ENCODE measurements at regions not wholly inside any gene's neighbourhood (a gene's known extent, or its start where the extent isn't known, plus 50 kb on each side); places are given as distances from the start of the nearest gene placed in this dataset.

DNA sequence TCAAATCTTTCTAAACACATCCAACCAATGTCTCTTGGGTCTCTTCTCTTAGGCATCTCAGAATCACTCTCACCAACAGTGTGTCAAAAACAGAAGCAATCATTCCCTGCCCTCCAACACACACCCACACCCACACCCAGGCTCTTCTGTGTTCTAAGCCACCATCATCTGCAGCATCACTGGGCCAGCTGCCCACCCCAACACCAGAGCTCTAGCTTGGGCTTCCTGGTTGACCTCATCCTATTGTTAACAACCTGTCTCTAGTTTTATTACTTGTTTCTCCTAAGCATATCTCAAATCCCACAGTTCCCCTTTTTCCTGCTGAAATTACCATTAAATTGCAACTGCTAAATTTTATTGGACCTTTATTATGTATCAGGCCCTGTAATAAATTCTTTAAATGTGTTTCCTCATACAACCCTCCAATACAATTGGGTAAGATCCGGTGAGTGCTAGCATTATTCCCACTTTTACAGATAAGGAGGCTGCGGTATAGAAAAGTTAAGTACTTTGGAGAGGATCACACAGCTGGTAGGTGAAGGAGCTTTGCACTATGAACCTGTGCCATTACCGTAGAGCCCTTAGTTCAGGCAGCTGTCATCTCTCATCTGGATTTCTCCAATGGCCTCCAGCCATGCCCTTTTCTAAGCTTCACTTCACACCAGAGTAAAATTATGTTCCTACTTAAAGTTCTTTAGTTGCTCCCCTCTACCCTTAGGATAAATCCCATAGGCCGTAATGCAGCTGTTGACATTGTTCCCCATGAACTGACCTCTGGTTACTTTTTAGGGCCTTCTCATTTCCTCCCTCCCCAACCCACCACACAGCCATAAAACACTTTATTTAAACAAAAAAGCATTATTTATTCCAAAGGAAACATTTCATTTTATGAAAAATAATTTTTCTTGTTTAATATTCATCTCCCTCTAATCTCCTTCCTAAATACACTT lies 227.7 kb downstream of the B3GLCT start:
- H3K9me3 ChIP-seq (ENCODE audit: control insufficient read depth, low read depth, low read length), result no peaks in the 10 kb centered on the region
- dilution Hi-C loops (cut with MboI; ENCODE audit: extremely low pct_ligation_motif_present, low sequenced_read_pairs), result no loop called here
- H3K27ac ChIP-seq (ENCODE audit: control insufficient read depth, insufficient read depth, low read length), result no peak overlapping the region
- TF ChIP-seq EZH2 (IDR thresholded peaks at IDR 0.05; ENCODE audit: low read length) (no peak), CTCF (optimal IDR thresholded peaks at IDR 0.05 in 1 of 3, IDR thresholded peaks at IDR 0.05 in 1 of 3, conservative IDR thresholded peaks at IDR 0.05 in 1 of 3; ENCODE audit: extremely low read depth in 1 of 3, insufficient read depth in 2 of 3, low read length in 3 of 3) (no peak)
- no peak overlapping the region for H3K9ac ChIP-seq (ENCODE audit: control insufficient read depth, extremely low read depth, insufficient read depth, low read length)
- no peaks in the 10 kb centered on the region for H3K4me1 ChIP-seq (ENCODE audit: control insufficient read depth, extremely low read depth, insufficient read depth, low read length)
- H3K9me1 ChIP-seq (ENCODE audit: control insufficient read depth, extremely low read depth, insufficient read depth, low read length), result no peaks in the 10 kb centered on the region
- FAIRE-seq (no peak), DNase-seq (ENCODE audit: low read depth, low spot score) (no peak)
- no peak overlapping the region for H2AFZ ChIP-seq (ENCODE audit: control insufficient read depth, low read length)
- H3K79me2 ChIP-seq (ENCODE audit: control insufficient read depth, insufficient read depth, low read length), result no peaks in the 10 kb centered on the region
- H3K27me3 ChIP-seq (ENCODE audit: control insufficient read depth, extremely low read depth, insufficient read depth, low read length), result no peaks in the 10 kb centered on the region
- H3K4me2 ChIP-seq (ENCODE audit: control insufficient read depth, extremely low read depth, insufficient read depth, low read depth, low read length), result no peak overlapping the region
- H3K4me3 ChIP-seq (ENCODE audit: control insufficient read depth in 2 of 3, extremely low read depth in 1 of 3, insufficient read depth in 2 of 3, low read depth in 1 of 3, low read length in 3 of 3), result no peak overlapping the region
- no peaks in the 10 kb centered on the region for H3K36me3 ChIP-seq (ENCODE audit: control insufficient read depth in 2 of 2, extremely low read depth in 1 of 2, insufficient read depth in 2 of 2, low read length in 2 of 2)
- H4K20me1 ChIP-seq (ENCODE audit: control insufficient read depth, extremely low read depth, insufficient read depth, low read length), result no peaks in the 10 kb centered on the region

GRCh38 chr13:31431722-31432137 lies 232.0 kb downstream of the B3GLCT start:
- Histone ChIP-seq H3K36me3 (ENCODE audit: control insufficient read depth in 2 of 2, extremely low read depth in 1 of 2, insufficient read depth in 2 of 2, low read length in 2 of 2) (no peaks in the 10 kb centered on the region), H2AFZ (ENCODE audit: control insufficient read depth, low read length) (no peak overlapping the region), H3K27ac (ENCODE audit: control insufficient read depth, insufficient read depth, low read length) (no peak overlapping the region), H3K79me2 (ENCODE audit: control insufficient read depth, insufficient read depth, low read length) (no peaks in the 10 kb centered on the region), H3K9me1 (ENCODE audit: control insufficient read depth, extremely low read depth, insufficient read depth, low read length) (no peaks in the 10 kb centered on the region), H3K4me3 (ENCODE audit: control insufficient read depth in 2 of 3, extremely low read depth in 1 of 3, insufficient read depth in 2 of 3, low read depth in 1 of 3, low read length in 3 of 3) (no peak overlapping the region), H3K9me3 (ENCODE audit: control insufficient read depth, low read depth, low read length) (no peaks in the 10 kb centered on the region), H3K4me2 (ENCODE audit: control insufficient read depth, extremely low read depth, insufficient read depth, low read depth, low read length) (no peak overlapping the region), H3K27me3 (ENCODE audit: control insufficient read depth, extremely low read depth, insufficient read depth, low read length) (peaks cover 2% of the 10 kb centered on the region), H3K4me1 (ENCODE audit: control insufficient read depth, extremely low read depth, insufficient read depth, low read length) (no peaks in the 10 kb centered on the region), H3K9ac (ENCODE audit: control insufficient read depth, extremely low read depth, insufficient read depth, low read length) (no peak overlapping the region), H4K20me1 (ENCODE audit: control insufficient read depth, extremely low read depth, insufficient read depth, low read length) (no peaks in the 10 kb centered on the region)
- dilution Hi-C loops (cut with MboI; ENCODE audit: extremely low pct_ligation_motif_present, low sequenced_read_pairs), result no loop called here
- DNase-seq (ENCODE audit: low read depth, low spot score) (no peak), FAIRE-seq (no peak)
- TF ChIP-seq EZH2 (IDR thresholded peaks at IDR 0.05; ENCODE audit: low read length) (no peak), CTCF (optimal IDR thresholded peaks at IDR 0.05 in 1 of 3, IDR thresholded peaks at IDR 0.05 in 1 of 3, conservative IDR thresholded peaks at IDR 0.05 in 1 of 3; ENCODE audit: extremely low read depth in 1 of 3, insufficient read depth in 2 of 3, low read length in 3 of 3) (peak; percentile 63 to 84 (median 83))

All from keratinocyte (primary cell).